ENCODE measurements at regions not wholly inside any gene's neighbourhood (a gene's known extent, or its start where the extent isn't known, plus 50 kb on each side); places are given as distances from the start of the nearest gene placed in this dataset.
A peak's percentile ranks its signal among the peaks of the same experiment; 100 is the strongest.

GRCh38 chr14:65345266-65345665 is 67.3 kb upstream of the FUT8 start:
- no peak for DNase-seq (ENCODE audit: insufficient read length, low spot score)
- no peak for FAIRE-seq

GRCh38 chr14:65346474-65346873 is 66.1 kb upstream of the FUT8 start:
- no peak for DNase-seq (ENCODE audit: insufficient read length, low spot score)
- no peak for FAIRE-seq

GRCh38 chr14:65346895-65347294 is 65.6 kb upstream of the FUT8 start:
- FAIRE-seq (no peak), DNase-seq (ENCODE audit: insufficient read length, low spot score) (no peak)

- FAIRE-seq, result no peak
- no peak for DNase-seq (ENCODE audit: insufficient read length, low spot score)
Measured at GRCh38 chr14:65348137-65348536, 64.4 kb upstream of the FUT8 start.

- FAIRE-seq (no peak), DNase-seq (ENCODE audit: insufficient read length, low spot score) (no peak)
Measured at GRCh38 chr14:65349100-65349499, 63.4 kb upstream of the FUT8 start.

GRCh38 chr14:65351493-65352194 is 60.9 kb upstream of the FUT8 start:
- peak; percentile 81 for FAIRE-seq
- no peak for DNase-seq (ENCODE audit: insufficient read length, low spot score)

- peak; percentile 47 for FAIRE-seq
- no peak for DNase-seq (ENCODE audit: insufficient read length, low spot score)
Measured at GRCh38 chr14:65352964-65353530, 59.5 kb upstream of the FUT8 start.

GRCh38 chr14:65354131-65354530 is 58.4 kb upstream of the FUT8 start:
- FAIRE-seq (no peak), DNase-seq (ENCODE audit: insufficient read length, low spot score) (no peak)

- no peak for FAIRE-seq
- no peak for DNase-seq (ENCODE audit: insufficient read length, low spot score)
Measured at GRCh38 chr14:65354715-65355114, 57.8 kb upstream of the FUT8 start.

- FAIRE-seq (peak; percentile 40), DNase-seq (ENCODE audit: insufficient read length, low spot score) (no peak)
Measured at GRCh38 chr14:65356327-65356836, 56.1 kb upstream of the FUT8 start.

GRCh38 chr14:65357113-65357512 is 55.4 kb upstream of the FUT8 start:
- FAIRE-seq, result no peak
- DNase-seq (ENCODE audit: insufficient read length, low spot score), result no peak

- FAIRE-seq, result peak; percentile 28
- DNase-seq (ENCODE audit: insufficient read length, low spot score), result no peak
Measured at GRCh38 chr14:65357689-65358088, 54.8 kb upstream of the FUT8 start.

GRCh38 chr14:65359503-65359902 is 53.0 kb upstream of the FUT8 start:
- FAIRE-seq, result no peak
- no peak for DNase-seq (ENCODE audit: insufficient read length, low spot score)

GRCh38 chr14:65360144-65360784 is 52.3 kb upstream of the FUT8 start:
- no peak for FAIRE-seq
- DNase-seq (ENCODE audit: insufficient read length, low spot score), result no peak

- DNase-seq (ENCODE audit: insufficient read length, low spot score) (no peak), FAIRE-seq (no peak)
Measured at GRCh38 chr14:65361920-65362319, 50.6 kb upstream of the FUT8 start.
